Ishikawa (cell line): ENCODE measurements at regions not wholly inside any gene's neighbourhood (a gene's known extent, or its start where the extent isn't known, plus 50 kb on each side); places are given as distances from the start of the nearest gene placed in this dataset.

Experiments
- CEBPB ChIP-seq: IDR thresholded peaks from 2 replicates; pipeline ENCODE4 v1.6.1; 2012
- CREB1 ChIP-seq: IDR thresholded peaks from 2 replicates; pipeline ENCODE4 v1.6.1; 2012; ENCODE audit warnings: low read depth
- EGR1 ChIP-seq: IDR thresholded peaks from 2 replicates; pipeline ENCODE4 v1.6.1; 2012
- EP300 ChIP-seq: IDR thresholded peaks from 2 replicates; pipeline ENCODE4 v1.6.1; 2012; ENCODE audit warnings: borderline replicate concordance
- FOXM1 ChIP-seq: IDR thresholded peaks from 2 replicates; pipeline ENCODE4 v1.6.1; 2012; ENCODE audit warnings: low read depth, borderline replicate concordance
- NFIC ChIP-seq: IDR thresholded peaks from 2 replicates; pipeline ENCODE4 v1.6.1; 2012
- RAD21 ChIP-seq: IDR thresholded peaks from 2 replicates; pipeline ENCODE4 v1.6.1; 2012; ENCODE audit warnings: low read depth
- REST ChIP-seq: IDR thresholded peaks from 2 replicates; pipeline ENCODE4 v1.6.1; 2012; ENCODE audit warnings: low read depth, mild to moderate bottlenecking
- TAF1 ChIP-seq: IDR thresholded peaks from 2 replicates; pipeline ENCODE4 v1.6.1; 2012; ENCODE audit warnings: low read depth, mild to moderate bottlenecking
- TCF12 ChIP-seq: IDR thresholded peaks from 2 replicates; pipeline ENCODE4 v1.6.1; 2012; ENCODE audit warnings: low read depth
- TEAD4 ChIP-seq: IDR thresholded peaks from 2 replicates; pipeline ENCODE4 v1.6.1; 2012
- USF1 ChIP-seq: IDR thresholded peaks from 2 replicates; pipeline ENCODE4 v1.6.1; 2012
- YY1 ChIP-seq: IDR thresholded peaks from 2 replicates; pipeline ENCODE4 v1.6.1; 2012; ENCODE audit warnings: low read depth
- ZBTB7A ChIP-seq: IDR thresholded peaks from 2 replicates; pipeline ENCODE4 v1.6.1; 2012; ENCODE audit warnings: low read depth
- TF ChIP-seq, protein P1 (sequence below): IDR thresholded peaks from 2 replicates; pipeline ENCODE4 v1.6.1; 2012

DNA sequence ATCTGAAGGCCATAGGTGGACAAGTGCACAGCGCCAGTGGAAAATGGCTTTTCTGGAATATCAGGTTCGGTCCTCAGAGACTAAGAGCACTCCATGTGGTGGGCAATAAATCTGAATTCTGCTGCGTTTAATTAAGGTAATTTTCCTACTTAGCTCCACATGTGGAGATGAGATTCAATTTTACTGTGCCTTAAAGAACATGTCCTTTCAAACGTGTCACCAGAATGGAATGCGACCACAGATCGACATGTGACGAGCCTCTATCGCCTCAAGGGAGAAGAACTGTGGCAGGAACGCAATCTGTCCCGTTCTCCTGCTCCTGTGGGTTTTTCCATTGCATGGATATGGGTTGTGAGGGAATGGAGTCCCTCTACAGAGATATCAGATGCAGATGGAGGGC lies 205.3 kb upstream of the ZNF32 start:
- TF ChIP-seq CREB1 (no peak), NFIC (no peak), REST (no peak)

- no peak for TF ChIP-seq NFIC
- TF ChIP-seq ZBTB7A = no peak
- no peak for TF ChIP-seq CREB1
- no peak for TF ChIP-seq EGR1
- no peak for TF ChIP-seq EP300
Observed at GRCh38 chr10:43853369-43853768, 204.7 kb upstream of the ZNF32 start.

DNA sequence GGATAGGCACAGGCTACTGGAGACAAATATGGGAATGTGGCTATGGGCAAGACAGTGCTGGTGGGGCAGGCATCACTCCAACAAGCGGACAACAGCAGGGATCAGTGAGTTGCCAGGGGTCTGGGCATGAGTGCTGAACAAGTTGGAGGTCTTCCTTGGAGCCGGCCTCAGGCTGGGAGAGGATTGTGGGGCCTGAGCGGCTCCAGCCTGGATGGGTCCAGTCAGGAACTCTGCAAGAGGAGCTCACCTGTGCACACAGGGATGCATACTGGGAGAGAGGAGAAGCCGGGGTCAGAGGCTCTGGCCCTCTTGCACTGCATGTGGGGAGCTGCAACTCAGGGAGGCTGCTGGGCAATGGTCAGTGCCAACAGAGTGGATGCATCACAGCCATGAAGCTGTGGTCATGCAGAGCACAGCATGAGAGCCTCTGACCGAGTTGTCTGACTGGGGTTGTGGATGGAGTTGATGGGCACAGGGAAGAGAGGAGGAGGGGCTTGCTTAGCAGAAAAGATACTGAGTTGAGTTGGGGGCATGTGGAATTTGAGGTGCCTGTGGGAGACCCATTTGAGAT lies 204.0 kb upstream of the ZNF32 start:
- TF ChIP-seq RAD21 = no peak

DNA sequence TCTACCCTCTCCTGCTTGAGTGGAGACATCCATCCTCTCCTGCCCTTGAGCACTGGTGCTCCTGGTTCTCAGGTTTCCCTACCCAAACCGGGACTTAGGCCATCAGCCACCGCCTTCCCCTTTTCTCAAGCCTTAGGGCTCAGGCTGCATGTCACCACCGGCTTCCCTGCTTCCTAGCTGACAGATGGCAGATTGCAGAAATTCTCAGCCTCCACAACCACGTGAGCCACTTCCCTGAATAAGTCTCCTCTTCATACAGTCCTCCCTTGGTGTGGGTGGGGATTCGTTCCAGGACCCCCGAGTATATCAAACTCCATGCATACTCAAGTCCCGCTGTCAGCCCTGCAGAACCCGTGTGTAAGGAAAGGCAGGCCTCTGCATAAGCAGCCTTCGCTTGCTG lies 203.5 kb upstream of the ZNF32 start:
- TF ChIP-seq TCF12 (no peak), NFIC (no peak), TAF1 (no peak), TEAD4 (no peak), YY1 (no peak)
- TF ChIP-seq, protein P1, sequence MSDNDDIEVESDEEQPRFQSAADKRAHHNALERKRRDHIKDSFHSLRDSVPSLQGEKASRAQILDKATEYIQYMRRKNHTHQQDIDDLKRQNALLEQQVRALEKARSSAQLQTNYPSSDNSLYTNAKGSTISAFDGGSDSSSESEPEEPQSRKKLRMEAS = no peak

GRCh38 chr10:43851030-43851429 lies 202.3 kb upstream of the ZNF32 start:
- TF ChIP-seq CREB1 (no peak), ZBTB7A (no peak)
- TF ChIP-seq, protein P1 = no peak

GRCh38 chr10:43849551-43849950 lies 200.9 kb upstream of the ZNF32 start:
- TF ChIP-seq ZBTB7A (no peak), EGR1 (no peak), EP300 (no peak), YY1 (no peak), TCF12 (no peak), CEBPB (no peak), REST (no peak), USF1 (no peak), CREB1 (no peak), NFIC (no peak), FOXM1 (no peak), TEAD4 (no peak)
- TF ChIP-seq, protein P1 = no peak

- TF ChIP-seq CEBPB = no peak
- TF ChIP-seq NFIC = no peak
- TF ChIP-seq, protein P1 = no peak
- TF ChIP-seq RAD21 = no peak
- TF ChIP-seq EGR1 = no peak
- no peak for TF ChIP-seq TCF12
- no peak for TF ChIP-seq EP300
Observed at GRCh38 chr10:43846968-43847367, 198.3 kb upstream of the ZNF32 start.

DNA sequence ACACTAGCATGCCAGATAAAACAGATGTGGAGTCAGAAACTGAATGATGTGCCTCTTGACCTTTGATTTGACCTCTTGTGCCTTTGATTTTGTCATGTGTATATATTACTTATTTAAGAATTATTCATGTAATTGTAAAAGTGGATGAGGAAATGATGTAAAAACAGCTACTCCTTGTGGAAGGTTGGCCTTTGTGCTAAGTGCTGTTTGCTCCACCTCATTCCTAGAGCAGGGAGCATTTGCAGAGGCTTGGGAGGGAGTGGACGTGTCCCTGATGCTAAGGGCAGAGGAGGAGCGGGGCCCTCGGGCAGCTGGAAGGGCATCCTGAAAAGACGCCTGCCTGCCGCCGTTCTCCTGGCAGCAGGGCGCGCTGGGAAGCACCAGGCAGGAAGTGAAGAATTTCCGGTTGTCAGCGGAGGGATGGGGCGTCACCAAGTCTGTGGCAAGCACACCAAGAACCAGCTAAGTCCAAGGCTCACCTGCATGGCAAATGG lies 197.6 kb upstream of the ZNF32 start:
- TF ChIP-seq RAD21 (no peak), YY1 (no peak), TEAD4 (no peak), EGR1 (no peak), REST (no peak), ZBTB7A (no peak), TAF1 (no peak), FOXM1 (no peak), EP300 (no peak), CREB1 (no peak)
- TF ChIP-seq, protein P1 = no peak
